ENCODE measurements at regions not wholly inside any gene's neighbourhood (a gene's known extent, or its start where the extent isn't known, plus 50 kb on each side); places are given as distances from the start of the nearest gene placed in this dataset.

DNA sequence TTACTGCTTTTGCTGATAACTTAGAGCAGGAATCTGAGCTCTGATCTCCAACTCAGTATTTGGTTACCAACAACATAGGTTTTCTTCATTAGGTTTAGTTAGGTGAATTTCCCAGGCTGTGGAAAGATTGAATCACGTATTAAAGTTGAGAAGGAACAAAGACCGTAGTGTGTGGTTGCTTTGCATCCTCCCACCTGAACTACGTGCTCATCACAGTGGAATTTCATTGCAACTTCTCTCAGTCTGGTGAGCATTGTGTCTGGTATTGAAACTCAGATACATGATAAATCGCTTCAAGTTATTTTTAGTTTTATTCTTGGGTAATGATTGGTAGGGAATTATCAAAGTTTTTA, 139.4 kb upstream of the AKR1E2 start:
- TF ChIP-seq, protein P1, sequence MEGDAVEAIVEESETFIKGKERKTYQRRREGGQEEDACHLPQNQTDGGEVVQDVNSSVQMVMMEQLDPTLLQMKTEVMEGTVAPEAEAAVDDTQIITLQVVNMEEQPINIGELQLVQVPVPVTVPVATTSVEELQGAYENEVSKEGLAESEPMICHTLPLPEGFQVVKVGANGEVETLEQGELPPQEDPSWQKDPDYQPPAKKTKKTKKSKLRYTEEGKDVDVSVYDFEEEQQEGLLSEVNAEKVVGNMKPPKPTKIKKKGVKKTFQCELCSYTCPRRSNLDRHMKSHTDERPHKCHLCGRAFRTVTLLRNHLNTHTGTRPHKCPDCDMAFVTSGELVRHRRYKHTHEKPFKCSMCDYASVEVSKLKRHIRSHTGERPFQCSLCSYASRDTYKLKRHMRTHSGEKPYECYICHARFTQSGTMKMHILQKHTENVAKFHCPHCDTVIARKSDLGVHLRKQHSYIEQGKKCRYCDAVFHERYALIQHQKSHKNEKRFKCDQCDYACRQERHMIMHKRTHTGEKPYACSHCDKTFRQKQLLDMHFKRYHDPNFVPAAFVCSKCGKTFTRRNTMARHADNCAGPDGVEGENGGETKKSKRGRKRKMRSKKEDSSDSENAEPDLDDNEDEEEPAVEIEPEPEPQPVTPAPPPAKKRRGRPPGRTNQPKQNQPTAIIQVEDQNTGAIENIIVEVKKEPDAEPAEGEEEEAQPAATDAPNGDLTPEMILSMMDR (IDR thresholded peaks at IDR 0.05 in 4 of 5, conservative IDR thresholded peaks at IDR 0.05 in 1 of 5) = no peak
- no peak for TF ChIP-seq POLR2A (IDR thresholded peaks at IDR 0.05)
